Stimulated activated CD4-positive, alpha-beta T cell treated with anti-CD3 and anti-CD28 coated beads, Interleukin-2, amount 100 ng/mL, for 48 hours (primary cell): ENCODE measurements at regions not wholly inside any gene's neighbourhood (a gene's known extent, or its start where the extent isn't known, plus 50 kb on each side); places are given as distances from the start of the nearest gene placed in this dataset.

Experiments used
- DNase-seq, 2 donors: peaks; one replicate each; pipeline ENCODE4 v3.0.0-alpha.2; 2020

GRCh38 chr3:43867436-43868072 lies 176.8 kb downstream of the ABHD5 start:
- DNase-seq = no peak

- DNase-seq = no peak
Observed at GRCh38 chr3:43869491-43869890, 178.8 kb downstream of the ABHD5 start.

- no peak for DNase-seq
Observed at GRCh38 chr3:43870120-43870519, 179.4 kb downstream of the ABHD5 start.

GRCh38 chr3:43870844-43871626 lies 180.3 kb downstream of the ABHD5 start:
- no peak for DNase-seq

- no peak for DNase-seq
Observed at GRCh38 chr3:43871627-43872245, 181.0 kb downstream of the ABHD5 start.

- no peak for DNase-seq
Observed at GRCh38 chr3:43872301-43872700, 181.6 kb downstream of the ABHD5 start.

- DNase-seq = no peak
Observed at GRCh38 chr3:43872901-43873300, 182.2 kb downstream of the ABHD5 start.

- no peak for DNase-seq
Observed at GRCh38 chr3:43873723-43874122, 183.0 kb downstream of the ABHD5 start.

- DNase-seq = no peak
Observed at GRCh38 chr3:43874290-43874689, 183.6 kb downstream of the ABHD5 start.

GRCh38 chr3:43874731-43875130 lies 184.0 kb downstream of the ABHD5 start:
- no peak for DNase-seq

- no peak for DNase-seq
Observed at GRCh38 chr3:43876648-43877047, 185.9 kb downstream of the ABHD5 start.

- no peak for DNase-seq
Observed at GRCh38 chr3:43879166-43879565, 188.4 kb downstream of the ABHD5 start.

- no peak for DNase-seq
Observed at GRCh38 chr3:43882976-43883680, 192.4 kb downstream of the ABHD5 start.

- no peak for DNase-seq
Observed at GRCh38 chr3:43883729-43884396, 193.1 kb downstream of the ABHD5 start.

GRCh38 chr3:43884581-43884980 lies 193.8 kb downstream of the ABHD5 start:
- DNase-seq = no peak

- no peak for DNase-seq
Observed at GRCh38 chr3:43885908-43886618, 195.3 kb downstream of the ABHD5 start.

- DNase-seq = no peak
Observed at GRCh38 chr3:43892061-43892460, 201.3 kb downstream of the ABHD5 start.

GRCh38 chr3:43892526-43892925 lies 201.8 kb downstream of the ABHD5 start:
- no peak for DNase-seq

- peak in 1 of 2 donors; percentile 6 for DNase-seq
Observed at GRCh38 chr3:43893727-43894126, 203.0 kb downstream of the ABHD5 start.

GRCh38 chr3:43894176-43895049 lies 203.7 kb downstream of the ABHD5 start:
- DNase-seq = peak; percentile 32 to 54

- no peak for DNase-seq
Observed at GRCh38 chr3:43895573-43895972, 204.8 kb downstream of the ABHD5 start.
